K562 (cell line): ENCODE measurements at regions not wholly inside any gene's neighbourhood (a gene's known extent, or its start where the extent isn't known, plus 50 kb on each side); places are given as distances from the start of the nearest gene placed in this dataset.

ENCODE experiments used
- JUNB ChIP-seq: fragments of 450-650 bp; formaldehyde crosslinking; conservative IDR thresholded peaks from 2 replicates; pipeline ENCODE4 v1.4.0; 2020; ENCODE audit warnings: mild to moderate bottlenecking
- RCOR1 ChIP-seq, 2 experiments: IDR thresholded peaks; 2 replicates each; pipeline ENCODE4 v1.6.1; 2012; ENCODE audit warnings: low read depth in 2 of 2, low read length in 2 of 2, borderline replicate concordance in 1 of 2, improper control_type of control experiment in 1 of 2
- TCF7 ChIP-seq: sonication (generic); IDR thresholded peaks from 2 replicates; pipeline ENCODE4 v1.6.1; 2016; ENCODE audit warnings: antibody characterized with exemption, borderline replicate concordance
- ZBTB1 ChIP-seq: sonication (generic); formaldehyde crosslinking; IDR thresholded peaks from 2 replicates; pipeline ENCODE4 v1.8.1; 2023; ENCODE audit warnings: missing genetic modification reagents, low read depth, mild to moderate bottlenecking, borderline replicate concordance
- TF ChIP-seq, protein P1 (sequence below), 3 experiments: IDR thresholded peaks in 2 of 3; conservative IDR thresholded peaks in 1 of 3; 2 replicates each; pipeline ENCODE4 v1.5.1; 2011 to 2012; ENCODE audit warnings: low read length in 3 of 3, mild to moderate bottlenecking in 3 of 3, control low read depth in 2 of 3, improper control_type of control experiment in 1 of 3, inconsistent platforms in 1 of 3, low read depth in 1 of 3, mixed read lengths in 1 of 3, moderate library complexity in 1 of 3; ENCODE audit not compliant: insufficient read depth in 2 of 3

DNA sequence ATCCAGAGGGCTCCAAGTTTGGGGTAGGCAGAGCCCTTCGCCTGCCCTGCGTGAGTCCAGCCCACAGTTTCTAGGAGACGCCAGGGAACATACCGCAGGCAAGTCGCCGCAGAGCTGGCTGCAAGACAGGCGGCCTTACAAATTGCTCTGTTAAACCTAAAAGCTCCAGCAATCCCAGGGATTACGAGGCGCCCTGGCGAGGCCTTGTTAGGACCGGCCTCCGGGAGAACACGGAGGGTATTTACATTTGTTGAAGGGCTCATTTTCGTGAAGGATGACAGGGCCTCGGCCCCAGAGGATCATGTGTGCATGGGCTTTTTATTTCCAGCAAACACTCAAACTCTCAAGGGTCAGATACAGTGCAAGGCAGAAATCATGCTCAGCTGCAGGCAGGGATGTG is 77.6 kb upstream of the FOXF1 start:
- TF ChIP-seq TCF7 (no peak), RCOR1 (IDR thresholded peaks at IDR 0.05; ENCODE audit: borderline replicate concordance in 1 of 2, low read depth in 2 of 2, low read length in 2 of 2) (no peak), ZBTB1 (CRISPR knock-in tag) (no peak), JUNB (no peak)
- TF ChIP-seq, protein P1, sequence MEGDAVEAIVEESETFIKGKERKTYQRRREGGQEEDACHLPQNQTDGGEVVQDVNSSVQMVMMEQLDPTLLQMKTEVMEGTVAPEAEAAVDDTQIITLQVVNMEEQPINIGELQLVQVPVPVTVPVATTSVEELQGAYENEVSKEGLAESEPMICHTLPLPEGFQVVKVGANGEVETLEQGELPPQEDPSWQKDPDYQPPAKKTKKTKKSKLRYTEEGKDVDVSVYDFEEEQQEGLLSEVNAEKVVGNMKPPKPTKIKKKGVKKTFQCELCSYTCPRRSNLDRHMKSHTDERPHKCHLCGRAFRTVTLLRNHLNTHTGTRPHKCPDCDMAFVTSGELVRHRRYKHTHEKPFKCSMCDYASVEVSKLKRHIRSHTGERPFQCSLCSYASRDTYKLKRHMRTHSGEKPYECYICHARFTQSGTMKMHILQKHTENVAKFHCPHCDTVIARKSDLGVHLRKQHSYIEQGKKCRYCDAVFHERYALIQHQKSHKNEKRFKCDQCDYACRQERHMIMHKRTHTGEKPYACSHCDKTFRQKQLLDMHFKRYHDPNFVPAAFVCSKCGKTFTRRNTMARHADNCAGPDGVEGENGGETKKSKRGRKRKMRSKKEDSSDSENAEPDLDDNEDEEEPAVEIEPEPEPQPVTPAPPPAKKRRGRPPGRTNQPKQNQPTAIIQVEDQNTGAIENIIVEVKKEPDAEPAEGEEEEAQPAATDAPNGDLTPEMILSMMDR (IDR thresholded peaks at IDR 0.05 in 2 of 3, conservative IDR thresholded peaks at IDR 0.05 in 1 of 3; ENCODE audit: insufficient read depth in 2 of 3, low read depth in 1 of 3, low read length in 3 of 3): no peak
